ENCODE measurements at regions not wholly inside any gene's neighbourhood (a gene's known extent, or its start where the extent isn't known, plus 50 kb on each side); places are given as distances from the start of the nearest gene placed in this dataset.

GRCh38 chr22:34903416-34903815 lies 162.5 kb upstream of the ISX start:
- Histone ChIP-seq H3K9me3 (no peaks in the 10 kb centered on the region), H3K4me1 (no peaks in the 10 kb centered on the region), H3K36me3 (ENCODE audit: low read depth, missing control alignments) (no peaks in the 10 kb centered on the region), H3K27ac (no peak overlapping the region), H3K4me3 (no peak overlapping the region), H3K27me3 (no peaks in the 10 kb centered on the region)
- intact Hi-C loops (cut with DNase I; ENCODE audit: low total_unique reads), result no loop called here
- TF ChIP-seq POLR2A (IDR thresholded peaks at IDR 0.05) (no peak), CTCF (IDR thresholded peaks at IDR 0.05) (no peak)
- WGBS, 2 donors, result 88 to 91% methylated on average over 4 of the region's 4 CpGs
- DNase-seq, result no peak

- H3K36me3 ChIP-seq (ENCODE audit: low read depth, missing control alignments), result no peaks in the 10 kb centered on the region
- no peak overlapping the region for H3K4me3 ChIP-seq
- intact Hi-C loops (cut with DNase I; ENCODE audit: low total_unique reads), result no loop called here
- no peaks in the 10 kb centered on the region for H3K27me3 ChIP-seq
- 93 to 94% methylated on average over 1 of the region's 1 CpG for WGBS, 2 donors
- H3K9me3 ChIP-seq, result no peaks in the 10 kb centered on the region
- no peak overlapping the region for H3K27ac ChIP-seq
- DNase-seq, result no peak
- H3K4me1 ChIP-seq, result no peaks in the 10 kb centered on the region
- TF ChIP-seq CTCF (IDR thresholded peaks at IDR 0.05), result no peak
- no peak for TF ChIP-seq POLR2A (IDR thresholded peaks at IDR 0.05)
Measured at GRCh38 chr22:34904486-34904885, 161.5 kb upstream of the ISX start.

- Histone ChIP-seq H3K4me3 (no peak overlapping the region), H3K27me3 (no peaks in the 10 kb centered on the region), H3K4me1 (no peaks in the 10 kb centered on the region), H3K9me3 (no peaks in the 10 kb centered on the region), H3K27ac (no peak overlapping the region), H3K36me3 (ENCODE audit: low read depth, missing control alignments) (no peaks in the 10 kb centered on the region)
- 63 to 80% methylated on average over 3 of the region's 3 CpGs for WGBS, 2 donors
- TF ChIP-seq CTCF (IDR thresholded peaks at IDR 0.05) (no peak), POLR2A (IDR thresholded peaks at IDR 0.05) (no peak)
- intact Hi-C loops (cut with DNase I; ENCODE audit: low total_unique reads), result no loop called here
- no peak for DNase-seq
Measured at GRCh38 chr22:34913826-34914225, 152.1 kb upstream of the ISX start.

GRCh38 chr22:34914846-34915245 lies 151.1 kb upstream of the ISX start:
- Histone ChIP-seq H3K27me3 (no peaks in the 10 kb centered on the region), H3K4me1 (no peaks in the 10 kb centered on the region), H3K36me3 (ENCODE audit: low read depth, missing control alignments) (no peaks in the 10 kb centered on the region), H3K4me3 (no peak overlapping the region), H3K9me3 (no peaks in the 10 kb centered on the region), H3K27ac (no peak overlapping the region)
- no peak for DNase-seq
- intact Hi-C loops (cut with DNase I; ENCODE audit: low total_unique reads), result no loop called here
- TF ChIP-seq POLR2A (IDR thresholded peaks at IDR 0.05), result no peak
- TF ChIP-seq CTCF (IDR thresholded peaks at IDR 0.05), result no peak
- WGBS, 2 donors, result 48 to 57% methylated on average over 3 of the region's 3 CpGs

GRCh38 chr22:34917239-34917638 lies 148.7 kb upstream of the ISX start:
- WGBS, 2 donors, result 63 to 65% methylated on average over 5 of the region's 5 CpGs
- no peak for TF ChIP-seq POLR2A (IDR thresholded peaks at IDR 0.05)
- TF ChIP-seq CTCF (IDR thresholded peaks at IDR 0.05), result no peak
- no peak for DNase-seq
- Histone ChIP-seq H3K27me3 (no peaks in the 10 kb centered on the region), H3K27ac (no peak overlapping the region), H3K36me3 (ENCODE audit: low read depth, missing control alignments) (no peaks in the 10 kb centered on the region), H3K9me3 (no peaks in the 10 kb centered on the region), H3K4me3 (no peak overlapping the region), H3K4me1 (no peaks in the 10 kb centered on the region)
- intact Hi-C loops (cut with DNase I; ENCODE audit: low total_unique reads), result no loop called here

Data from testis (tissue), 2 donors.